Neural cell (in vitro differentiated cells): ENCODE measurements at regions not wholly inside any gene's neighbourhood (a gene's known extent, or its start where the extent isn't known, plus 50 kb on each side); places are given as distances from the start of the nearest gene placed in this dataset.
"Not testable (repeated sequence)": the region's sequence is repeated elsewhere in the genome, so short reads cannot be mapped to it uniquely, and the experiment has no call there.

Experiments
- H2AFZ ChIP-seq: fragments of 200-600, 300-800 bp; sonication (generic), shearing (Covaris generic); 2 replicates; pipeline ENCODE4 v1.6.0; 2014; ENCODE audit warnings: low read depth, mild to moderate bottlenecking, antibody characterized with exemption, low read length, moderate library complexity
- H3F3A ChIP-seq: fragments of 200-600 bp; shearing (Covaris generic); 2 replicates; pipeline ENCODE4 v1.6.1; 2016; ENCODE audit warnings: mild to moderate bottlenecking, moderate library complexity, mixed read lengths, antibody characterized with exemption, low read length; ENCODE audit not compliant: insufficient read depth, poor library complexity, severe bottlenecking
- H3K27ac ChIP-seq: fragments of 200-600, 300-800 bp; sonication (generic), shearing (Covaris generic); 2 replicates; pipeline ENCODE4 v1.5.1; 2014; ENCODE audit warnings: mild to moderate bottlenecking, low read length, moderate library complexity
- H3K27me3 ChIP-seq: fragments of 300-800, 200-600 bp; sonication (generic), shearing (Covaris generic); 2 replicates; pipeline ENCODE4 v1.6.0; 2014; ENCODE audit warnings: mild to moderate bottlenecking, low read depth, low read length, moderate library complexity; ENCODE audit not compliant: insufficient read depth
- H3K36me3 ChIP-seq: fragments of 300-800, 200-600 bp; sonication (generic), shearing (Covaris generic); 2 replicates; pipeline ENCODE4 v1.5.1; 2014; ENCODE audit warnings: mild to moderate bottlenecking, antibody characterized with exemption, low read length, moderate library complexity; ENCODE audit not compliant: insufficient read depth
- H3K4me2 ChIP-seq: fragments of 300-800, 200-600 bp; sonication (generic), shearing (Covaris generic); 2 replicates; pipeline ENCODE4 v1.6.0; 2014; ENCODE audit warnings: mild to moderate bottlenecking, low read length
- H3K4me3 ChIP-seq: fragments of 300-800, 200-600 bp; sonication (generic), shearing (Covaris generic); 2 replicates; pipeline ENCODE4 v1.5.1; 2014; ENCODE audit warnings: mild to moderate bottlenecking, low read length, moderate library complexity
- H3K79me2 ChIP-seq: fragments of 200-600 bp; shearing (Covaris generic); replicated peaks from 2 replicates; pipeline ENCODE4 v1.6.0; 2014; ENCODE audit warnings: mild to moderate bottlenecking, low read length, moderate library complexity; ENCODE audit not compliant: insufficient read depth
- H3K9ac ChIP-seq: fragments of 300-800, 200-600 bp; sonication (generic), shearing (Covaris generic); 2 replicates; pipeline ENCODE4 v1.6.1; 2016; ENCODE audit warnings: mild to moderate bottlenecking, low read length, mixed read lengths
- H3K9me2 ChIP-seq: fragments of 200-600 bp; shearing (Covaris generic); 2 replicates; pipeline ENCODE4 v1.6.1; 2016; ENCODE audit warnings: mild to moderate bottlenecking, low read length, mixed read lengths; ENCODE audit not compliant: insufficient read depth
- H3K9me3 ChIP-seq: fragments of 200-600, 300-800 bp; sonication (generic), shearing (Covaris generic); 2 replicates; pipeline ENCODE4 v1.6.1; 2016; ENCODE audit warnings: mild to moderate bottlenecking, mixed run types, low read length, moderate library complexity, mixed read lengths
- H4K20me1 ChIP-seq: fragments of 200-600 bp; shearing (Covaris generic); 2 replicates; pipeline ENCODE4 v1.6.1; 2016; ENCODE audit warnings: mild to moderate bottlenecking, mixed run types; ENCODE audit not compliant: insufficient read depth
- CTCF ChIP-seq: fragments of 450-650 bp; IDR thresholded peaks from 2 replicates; pipeline ENCODE4 v1.5.1; 2014; ENCODE audit warnings: antibody characterized with exemption, mild to moderate bottlenecking, moderate library complexity; ENCODE audit not compliant: poor library complexity, severe bottlenecking
- EP300 ChIP-seq: fragments of 450-650 bp; conservative IDR thresholded peaks from 2 replicates; pipeline ENCODE4 v1.6.1; 2014; ENCODE audit warnings: antibody characterized with exemption, mild to moderate bottlenecking, moderate library complexity; ENCODE audit not compliant: poor library complexity, severe bottlenecking
- EZH2 ChIP-seq: fragments of 200-600, 300-800 bp; shearing (Covaris generic), sonication (generic); IDR thresholded peaks from 2 replicates; pipeline ENCODE4 v1.6.1; 2014; ENCODE audit warnings: antibody characterized with exemption, low read length, borderline replicate concordance, mild to moderate bottlenecking; ENCODE audit not compliant: insufficient read depth, poor library complexity, severe bottlenecking
- MXI1 ChIP-seq: fragments of 450-650 bp; conservative IDR thresholded peaks from 2 replicates; pipeline ENCODE4 v1.6.1; 2014; ENCODE audit warnings: antibody characterized with exemption, mild to moderate bottlenecking; ENCODE audit not compliant: poor library complexity, severe bottlenecking
- POLR2AphosphoS5 ChIP-seq: IDR thresholded peaks from 2 replicates; pipeline ENCODE4 v1.6.1; 2012
- RAD21 ChIP-seq: fragments of 450-650 bp; conservative IDR thresholded peaks from 2 replicates; pipeline ENCODE4 v1.6.1; 2014; ENCODE audit warnings: antibody characterized with exemption, mild to moderate bottlenecking, moderate library complexity
- REST ChIP-seq: IDR thresholded peaks from 2 replicates; pipeline ENCODE4 v1.6.1; 2012; ENCODE audit warnings: borderline replicate concordance
- SMC3 ChIP-seq: fragments of 450-650 bp; conservative IDR thresholded peaks from 2 replicates; pipeline ENCODE4 v1.6.1; 2014; ENCODE audit warnings: antibody characterized with exemption, mild to moderate bottlenecking, moderate library complexity; ENCODE audit not compliant: poor library complexity
- TAF1 ChIP-seq: IDR thresholded peaks from 2 replicates; pipeline ENCODE4 v1.6.1; 2012; ENCODE audit warnings: low read depth

DNA sequence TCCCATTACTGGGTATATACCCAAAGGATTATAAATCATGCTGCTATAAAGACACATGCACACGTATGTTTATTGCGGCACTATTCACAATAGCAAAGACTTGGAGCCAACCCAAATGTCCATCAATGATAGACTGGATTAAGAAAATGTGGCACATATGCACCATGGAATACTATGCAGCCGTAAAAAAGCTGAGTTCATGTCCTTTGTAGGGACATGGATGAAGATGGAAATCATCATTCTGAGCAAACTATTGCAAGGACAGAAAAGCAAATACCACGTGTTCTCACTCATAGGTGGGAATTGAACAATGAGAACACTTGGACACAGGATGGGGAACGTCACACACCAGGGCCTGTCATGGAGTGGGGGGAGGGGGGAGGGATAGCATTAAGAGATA lies 175.0 kb upstream of the FZD8 start:
- H3K9me2 ChIP-seq, H3K27me3 ChIP-seq, H3K9me3 ChIP-seq, H3K79me2 ChIP-seq, H3K4me2 ChIP-seq, H3K36me3 ChIP-seq, H3F3A ChIP-seq, H3K4me3 ChIP-seq, H3K27ac ChIP-seq, H2AFZ ChIP-seq, H4K20me1 ChIP-seq, H3K9ac ChIP-seq: not testable (repeated sequence)

DNA sequence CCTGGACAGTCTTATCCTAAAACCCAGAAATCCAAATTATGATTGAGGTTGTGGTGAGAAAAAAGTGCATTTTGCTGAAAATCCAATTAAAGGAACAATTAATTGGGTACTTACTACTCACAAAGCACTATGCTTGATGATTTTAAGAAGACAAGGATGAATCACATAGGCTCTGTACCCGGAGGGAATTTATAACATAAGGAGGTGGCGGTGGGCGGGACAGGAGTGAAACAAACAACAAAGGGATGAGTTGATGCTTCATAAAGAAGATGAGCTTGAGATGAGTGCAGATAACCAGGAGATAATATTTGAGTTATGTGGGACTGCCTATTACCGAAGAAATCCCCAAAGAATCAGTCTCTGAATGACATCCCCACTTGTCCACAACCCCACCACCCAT lies 171.1 kb upstream of the FZD8 start:
- Histone ChIP-seq H3K36me3 (no peaks in the 10 kb centered on the region), H3K27ac (no peak overlapping the region), H2AFZ (no peak overlapping the region), H3K4me2 (no peak overlapping the region), H3K9me2 (no peaks in the 10 kb centered on the region), H3F3A (no peaks in the 10 kb centered on the region), H3K27me3 (no peaks in the 10 kb centered on the region), H4K20me1 (no peaks in the 10 kb centered on the region), H3K9ac (no peak overlapping the region), H3K4me3 (no peak overlapping the region), H3K9me3 (no peaks in the 10 kb centered on the region), H3K79me2 (no peaks in the 10 kb centered on the region)
- no peak for TF ChIP-seq SMC3
- no peak for TF ChIP-seq POLR2AphosphoS5
- no peak for TF ChIP-seq EZH2
- no peak for TF ChIP-seq CTCF
- TF ChIP-seq RAD21, result no peak
- TF ChIP-seq TAF1, result no peak
- no peak for TF ChIP-seq EP300
- no peak for TF ChIP-seq MXI1

DNA sequence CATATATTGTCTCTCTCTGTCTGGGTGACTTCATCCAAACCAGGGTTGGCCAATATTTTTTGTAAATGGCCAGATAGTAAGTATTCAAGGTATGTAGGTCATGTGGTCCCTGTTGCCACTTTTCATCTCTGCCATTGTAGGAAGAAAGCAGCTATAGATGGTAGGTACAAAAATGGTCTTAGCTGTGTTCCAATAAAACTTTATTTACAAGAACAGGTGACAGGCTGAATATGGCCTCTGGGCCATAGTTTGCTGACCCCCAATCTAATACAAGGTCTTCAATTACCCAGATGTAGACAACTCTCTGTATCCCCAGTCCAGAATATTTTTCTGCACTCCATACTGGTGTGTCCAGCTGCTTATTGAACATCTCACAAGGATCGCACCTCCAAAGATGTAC lies 166.2 kb upstream of the FZD8 start:
- TF ChIP-seq RAD21 (no peak), POLR2AphosphoS5 (no peak), MXI1 (no peak), SMC3 (no peak), EP300 (no peak), REST (no peak), EZH2 (no peak), TAF1 (no peak), CTCF (no peak)
- Histone ChIP-seq H2AFZ (no peak overlapping the region), H3K9ac (no peak overlapping the region), H3K9me3 (no peaks in the 10 kb centered on the region), H3K36me3 (no peaks in the 10 kb centered on the region), H3K79me2 (no peaks in the 10 kb centered on the region), H3K4me3 (no peak overlapping the region), H3K27ac (no peak overlapping the region), H3K4me2 (no peak overlapping the region), H3F3A (no peaks in the 10 kb centered on the region), H3K9me2 (no peaks in the 10 kb centered on the region), H4K20me1 (no peaks in the 10 kb centered on the region), H3K27me3 (no peaks in the 10 kb centered on the region)
